ENCODE measurements at regions not wholly inside any gene's neighbourhood (a gene's known extent, or its start where the extent isn't known, plus 50 kb on each side); places are given as distances from the start of the nearest gene placed in this dataset.

DNA sequence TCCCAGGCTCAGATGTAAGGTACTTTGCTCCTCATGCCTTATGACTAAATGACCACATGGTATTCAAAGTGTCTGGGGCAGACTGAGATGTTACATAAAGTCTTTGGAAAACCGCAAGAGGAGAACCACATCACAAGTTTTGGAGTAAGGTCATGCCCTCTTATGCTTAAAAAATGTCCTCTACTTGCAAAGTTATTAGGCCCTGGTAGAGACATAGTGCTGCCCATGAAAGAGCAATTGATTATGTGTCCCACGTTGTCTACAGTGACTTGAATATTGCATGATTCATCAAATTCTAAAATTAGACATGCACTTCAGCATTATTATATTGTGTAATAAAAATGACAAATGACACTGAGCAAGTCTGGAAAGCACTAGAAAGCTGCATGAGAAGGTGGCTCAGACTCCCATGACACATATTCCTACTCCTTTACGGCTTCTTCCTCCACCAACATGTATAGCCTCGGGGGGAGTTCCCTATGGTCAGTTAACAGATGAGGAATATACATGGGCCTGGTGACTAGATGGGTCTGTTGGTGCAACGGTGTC is 602.6 kb upstream of the VRK2 start:
- intact Hi-C loops (cut with DNase I): no loop called here
- H3K27ac ChIP-seq: no peak overlapping the region

DNA sequence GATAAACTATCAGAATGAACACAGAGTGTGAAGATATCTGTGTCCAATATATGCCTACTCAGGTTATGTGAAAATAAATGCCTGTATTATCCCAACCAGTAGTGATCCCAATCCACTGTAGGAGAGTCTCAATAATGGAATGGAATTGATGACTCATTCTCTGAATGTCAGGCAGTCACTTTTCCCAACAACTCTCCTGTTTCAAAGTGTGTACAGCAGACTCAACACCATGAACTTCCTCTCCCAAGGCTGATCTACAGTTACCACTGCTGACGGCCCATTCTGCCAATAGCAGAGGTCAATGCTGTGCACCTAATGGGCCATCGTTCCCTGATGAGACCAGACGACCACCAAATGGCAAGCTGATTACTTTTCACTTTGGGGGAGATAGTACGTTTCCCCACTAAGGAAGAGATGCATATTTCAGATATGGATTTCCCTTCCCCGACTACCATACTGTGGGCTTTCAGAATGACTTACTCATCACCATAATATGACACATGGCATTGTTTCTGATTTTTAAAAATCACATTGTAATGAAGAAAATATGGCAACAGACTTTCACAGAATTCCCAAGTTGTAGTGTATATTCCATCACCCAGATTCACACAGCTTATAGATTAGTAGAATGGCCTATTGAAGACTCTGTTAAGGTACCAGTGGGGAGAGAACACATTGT is 601.7 kb upstream of the VRK2 start:
- no peak for TF ChIP-seq POLR2A (IDR thresholded peaks at IDR 0.05)
- TF ChIP-seq POLR2AphosphoS5 (IDR thresholded peaks at IDR 0.05): no peak
- TF ChIP-seq, protein P1, sequence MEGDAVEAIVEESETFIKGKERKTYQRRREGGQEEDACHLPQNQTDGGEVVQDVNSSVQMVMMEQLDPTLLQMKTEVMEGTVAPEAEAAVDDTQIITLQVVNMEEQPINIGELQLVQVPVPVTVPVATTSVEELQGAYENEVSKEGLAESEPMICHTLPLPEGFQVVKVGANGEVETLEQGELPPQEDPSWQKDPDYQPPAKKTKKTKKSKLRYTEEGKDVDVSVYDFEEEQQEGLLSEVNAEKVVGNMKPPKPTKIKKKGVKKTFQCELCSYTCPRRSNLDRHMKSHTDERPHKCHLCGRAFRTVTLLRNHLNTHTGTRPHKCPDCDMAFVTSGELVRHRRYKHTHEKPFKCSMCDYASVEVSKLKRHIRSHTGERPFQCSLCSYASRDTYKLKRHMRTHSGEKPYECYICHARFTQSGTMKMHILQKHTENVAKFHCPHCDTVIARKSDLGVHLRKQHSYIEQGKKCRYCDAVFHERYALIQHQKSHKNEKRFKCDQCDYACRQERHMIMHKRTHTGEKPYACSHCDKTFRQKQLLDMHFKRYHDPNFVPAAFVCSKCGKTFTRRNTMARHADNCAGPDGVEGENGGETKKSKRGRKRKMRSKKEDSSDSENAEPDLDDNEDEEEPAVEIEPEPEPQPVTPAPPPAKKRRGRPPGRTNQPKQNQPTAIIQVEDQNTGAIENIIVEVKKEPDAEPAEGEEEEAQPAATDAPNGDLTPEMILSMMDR (IDR thresholded peaks at IDR 0.05): no peak
- intact Hi-C loops (cut with DNase I): no loop called here
- Histone ChIP-seq H3K4me1 (replicated peaks) (no peaks in the 10 kb centered on the region), H3K27me3 (replicated peaks; ENCODE audit: insufficient read depth) (no peaks in the 10 kb centered on the region), H3K4me3 (no peak overlapping the region), H3K9me3 (no peaks in the 10 kb centered on the region), H3K36me3 (no peaks in the 10 kb centered on the region), H3K27ac (no peak overlapping the region)
- 85% methylated on average over 5 of the region's 5 CpGs for WGBS
- no peak for DNase-seq (ENCODE audit: low spot score)

More for the DNA sequence above, 602.6 kb upstream of the VRK2 start:
- Histone ChIP-seq H3K4me1 (replicated peaks) (no peaks in the 10 kb centered on the region), H3K9me3 (no peaks in the 10 kb centered on the region), H3K4me3 (no peak overlapping the region), H3K36me3 (no peaks in the 10 kb centered on the region), H3K27me3 (replicated peaks; ENCODE audit: insufficient read depth) (no peaks in the 10 kb centered on the region)
- 78% methylated on average over 5 of the region's 5 CpGs for WGBS
- DNase-seq (ENCODE audit: low spot score): no peak
- no peak for TF ChIP-seq POLR2A (IDR thresholded peaks at IDR 0.05)
- TF ChIP-seq, protein P1 (IDR thresholded peaks at IDR 0.05): no peak
- no peak for TF ChIP-seq POLR2AphosphoS5 (IDR thresholded peaks at IDR 0.05)

DNA sequence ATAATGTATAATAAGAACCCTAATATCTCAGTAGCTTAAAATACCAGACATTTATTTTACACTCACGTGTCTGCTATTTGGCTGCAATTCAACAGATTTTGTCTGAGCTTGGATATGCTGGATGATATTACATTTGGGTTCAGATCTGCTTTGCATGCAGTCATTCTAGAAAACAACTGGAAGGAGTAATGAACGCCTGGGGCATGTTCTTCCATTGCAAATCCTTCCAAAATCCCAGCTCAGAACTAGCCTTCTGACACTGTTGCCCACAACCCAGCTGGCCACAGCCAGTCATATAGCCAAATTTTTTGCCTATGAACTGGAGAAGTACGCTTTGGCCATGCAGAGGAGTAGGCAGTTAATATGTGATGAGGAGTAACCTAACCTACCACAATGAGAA is 597.8 kb upstream of the VRK2 start:
- DNase-seq (ENCODE audit: low spot score): no peak
- intact Hi-C loops (cut with DNase I): no loop called here
- 50% methylated on average over 3 of the region's 3 CpGs for WGBS
- Histone ChIP-seq H3K27me3 (replicated peaks; ENCODE audit: insufficient read depth) (no peaks in the 10 kb centered on the region), H3K4me3 (no peak overlapping the region), H3K36me3 (no peaks in the 10 kb centered on the region), H3K27ac (no peak overlapping the region), H3K4me1 (replicated peaks) (no peaks in the 10 kb centered on the region), H3K9me3 (no peaks in the 10 kb centered on the region)
- TF ChIP-seq, protein P1 (IDR thresholded peaks at IDR 0.05): no peak
- no peak for TF ChIP-seq POLR2AphosphoS5 (IDR thresholded peaks at IDR 0.05)
- no peak for TF ChIP-seq POLR2A (IDR thresholded peaks at IDR 0.05)

DNA sequence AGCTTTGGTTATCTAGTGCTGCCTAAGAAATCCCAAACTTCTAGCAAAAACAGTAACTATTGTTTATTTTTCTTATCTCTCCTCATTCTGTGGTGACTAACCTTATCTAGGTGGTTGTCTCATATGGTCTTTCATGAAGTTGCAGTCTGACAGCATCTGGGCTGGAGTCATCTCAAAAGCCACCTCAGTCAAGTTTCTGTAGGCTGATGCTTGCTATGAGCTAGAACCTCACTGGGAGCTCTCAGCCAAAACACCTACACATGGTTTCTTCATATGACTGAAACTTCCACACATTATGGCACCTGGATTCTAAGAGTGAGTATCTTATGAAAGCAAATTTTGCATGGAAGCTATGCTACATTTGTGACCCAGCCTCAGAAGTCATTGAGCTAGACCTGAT is 596.4 kb upstream of the VRK2 start:
- Histone ChIP-seq H3K36me3 (no peaks in the 10 kb centered on the region), H3K27ac (no peak overlapping the region), H3K4me3 (no peak overlapping the region), H3K27me3 (replicated peaks; ENCODE audit: insufficient read depth) (no peaks in the 10 kb centered on the region), H3K9me3 (no peaks in the 10 kb centered on the region), H3K4me1 (replicated peaks) (no peaks in the 10 kb centered on the region)
- no peak for DNase-seq (ENCODE audit: low spot score)
- intact Hi-C loops (cut with DNase I): no loop called here
- no peak for TF ChIP-seq POLR2AphosphoS5 (IDR thresholded peaks at IDR 0.05)
- TF ChIP-seq POLR2A (IDR thresholded peaks at IDR 0.05): no peak
- TF ChIP-seq, protein P1 (IDR thresholded peaks at IDR 0.05): no peak

DNA sequence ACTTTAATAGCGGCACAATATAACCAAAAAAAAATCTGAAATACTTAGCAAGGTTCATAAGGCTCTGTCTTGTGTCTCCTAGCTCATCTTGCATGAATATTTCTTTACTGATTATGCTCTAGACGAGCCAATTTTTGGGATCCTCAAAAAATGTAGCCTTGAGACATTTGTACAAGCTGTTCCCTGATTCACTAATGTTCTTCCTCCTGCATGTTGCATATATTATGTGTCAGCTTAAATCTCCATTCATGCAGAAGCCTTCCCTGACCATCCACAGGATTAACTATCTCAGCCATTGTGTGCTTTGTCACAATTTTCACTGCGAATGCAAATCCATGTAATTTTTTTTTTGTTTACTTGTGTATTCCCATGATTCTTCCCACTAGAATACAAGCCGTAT is 594.0 kb upstream of the VRK2 start:
- Histone ChIP-seq H3K9me3 (no peaks in the 10 kb centered on the region), H3K4me1 (replicated peaks) (no peaks in the 10 kb centered on the region), H3K4me3 (no peak overlapping the region), H3K36me3 (no peaks in the 10 kb centered on the region), H3K27me3 (replicated peaks; ENCODE audit: insufficient read depth) (no peaks in the 10 kb centered on the region), H3K27ac (no peak overlapping the region)
- WGBS: 67% methylated on average over 4 of the region's 4 CpGs
- intact Hi-C loops (cut with DNase I): no loop called here
- TF ChIP-seq POLR2AphosphoS5 (IDR thresholded peaks at IDR 0.05) (no peak), POLR2A (IDR thresholded peaks at IDR 0.05) (no peak)
- DNase-seq (ENCODE audit: low spot score): no peak
